Upper lobe of right lung (tissue), 1 donor: ENCODE measurements at regions not wholly inside any gene's neighbourhood (a gene's known extent, or its start where the extent isn't known, plus 50 kb on each side); places are given as distances from the start of the nearest gene placed in this dataset.

Experiments used
- ATAC-seq: fragments of 200-7000 bp; cut with Tn5 transposase; one replicate; pipeline ENCODE4 v1.9.1; 2020; ENCODE audit warnings: mild to moderate bottlenecking, moderate library complexity
- DNase-seq: peaks from one replicate; pipeline ENCODE4 v3.0.0-alpha.2; 2020
- H3K27ac ChIP-seq: fragments of 200-600 bp; one replicate; pipeline ENCODE4 v1.8.0; 2022
- H3K27me3 ChIP-seq: fragments of 200-600 bp; one replicate; pipeline ENCODE4 v1.8.0; 2022; ENCODE audit warnings: mild to moderate bottlenecking
- H3K36me3 ChIP-seq: fragments of 200-600 bp; one replicate; pipeline ENCODE4 v1.8.0; 2022
- H3K4me1 ChIP-seq: fragments of 200-600 bp; one replicate; pipeline ENCODE4 v1.8.0; 2022
- H3K4me3 ChIP-seq: fragments of 200-600 bp; one replicate; pipeline ENCODE4 v1.8.0; 2022; ENCODE audit warnings: mild to moderate bottlenecking
- H3K9me3 ChIP-seq: fragments of 200-600 bp; one replicate; pipeline ENCODE4 v1.8.0; 2022
- CTCF ChIP-seq: fragments of 200-600 bp; IDR thresholded peaks from one replicate; pipeline ENCODE4 v1.8.0; 2022; ENCODE audit warnings: antibody characterized with exemption
- intact Hi-C: fragments of 100-400 bp; cut with DNase I; formaldehyde crosslinking; loops from one replicate; pipeline ENCODE4 v1.11.0; 2022
- donor health status: DM: no; HTN: yes; CAD: no; lungs with severe emphysema.

- Histone ChIP-seq H3K4me1 (no peaks in the 10 kb centered on the region), H3K36me3 (no peaks in the 10 kb centered on the region), H3K9me3 (peaks cover 4% of the 10 kb centered on the region), H3K4me3 (no peak overlapping the region), H3K27me3 (no peaks in the 10 kb centered on the region), H3K27ac (no peak overlapping the region)
- intact Hi-C loops = no loop called here
- no peak for TF ChIP-seq CTCF
- DNase-seq = no peak
- ATAC-seq = no peak
Observed at GRCh38 chr2:189273734-189274133, 94.2 kb upstream of the COL5A2 start.

GRCh38 chr2:189274361-189274760, 94.8 kb upstream of the COL5A2 start:
- no peak for TF ChIP-seq CTCF
- Histone ChIP-seq H3K27ac (no peak overlapping the region), H3K4me3 (no peak overlapping the region), H3K27me3 (no peaks in the 10 kb centered on the region), H3K4me1 (no peaks in the 10 kb centered on the region), H3K9me3 (peaks cover 4% of the 10 kb centered on the region), H3K36me3 (no peaks in the 10 kb centered on the region)
- ATAC-seq (no peak), DNase-seq (no peak)
- intact Hi-C loops = no loop called here

GRCh38 chr2:189276277-189276676, 96.7 kb upstream of the COL5A2 start:
- Histone ChIP-seq H3K36me3 (no peaks in the 10 kb centered on the region), H3K4me1 (no peaks in the 10 kb centered on the region), H3K4me3 (no peak overlapping the region), H3K27me3 (no peaks in the 10 kb centered on the region), H3K9me3 (peaks cover 4% of the 10 kb centered on the region), H3K27ac (no peak overlapping the region)
- no peak for ATAC-seq
- no peak for DNase-seq
- intact Hi-C loops = no loop called here
- TF ChIP-seq CTCF = no peak

GRCh38 chr2:189281201-189281600, 101.6 kb upstream of the COL5A2 start:
- intact Hi-C loops = no loop called here
- no peak overlapping the region for H3K27ac ChIP-seq

GRCh38 chr2:189285349-189285748, 105.8 kb upstream of the COL5A2 start:
- no peak overlapping the region for H3K27ac ChIP-seq
- DNase-seq = no peak
- no peak overlapping the region for H3K4me3 ChIP-seq
- intact Hi-C loops = no loop called here
- peaks cover 5% of the 10 kb centered on the region for H3K4me1 ChIP-seq
- H3K9me3 ChIP-seq = no peaks in the 10 kb centered on the region
- no peaks in the 10 kb centered on the region for H3K27me3 ChIP-seq
- H3K36me3 ChIP-seq = no peaks in the 10 kb centered on the region
- TF ChIP-seq CTCF = no peak
- no peak for ATAC-seq

More at GRCh38 chr2:189281201-189281600, 101.6 kb upstream of the COL5A2 start:
- Histone ChIP-seq H3K9me3 (peaks cover under 1% of the 10 kb centered on the region), H3K27me3 (no peaks in the 10 kb centered on the region), H3K4me1 (peaks cover 5% of the 10 kb centered on the region), H3K36me3 (no peaks in the 10 kb centered on the region), H3K4me3 (no peak overlapping the region)
- DNase-seq (no peak), ATAC-seq (no peak)
- no peak for TF ChIP-seq CTCF

GRCh38 chr2:189285962-189286645, 106.5 kb upstream of the COL5A2 start:
- Histone ChIP-seq H3K27ac (no peak overlapping the region), H3K27me3 (no peaks in the 10 kb centered on the region), H3K36me3 (no peaks in the 10 kb centered on the region), H3K9me3 (no peaks in the 10 kb centered on the region), H3K4me3 (no peak overlapping the region), H3K4me1 (peaks cover 5% of the 10 kb centered on the region)
- intact Hi-C loops = no loop called here
- ATAC-seq (no peak), DNase-seq (no peak)
- TF ChIP-seq CTCF = no peak
